GM18498 (cell line): ENCODE measurements at regions not wholly inside any gene's neighbourhood (a gene's known extent, or its start where the extent isn't known, plus 50 kb on each side); places are given as distances from the start of the nearest gene placed in this dataset.

Experiments
- ATAC-seq: cut with Tn5 transposase; IDR thresholded peaks from one replicate; pipeline ENCODE4 v1.9.1; 2021; ENCODE audit warnings: mild to moderate bottlenecking, moderate library complexity; ENCODE audit not compliant: unreplicated experiment

- ATAC-seq: no peak
These were observed 543.6 kb upstream of the CFAP20DC start for GRCh38 chr3:59593380-59593779.

GRCh38 chr3:59580996-59581395 is 531.2 kb upstream of the CFAP20DC start:
- no peak for ATAC-seq

DNA sequence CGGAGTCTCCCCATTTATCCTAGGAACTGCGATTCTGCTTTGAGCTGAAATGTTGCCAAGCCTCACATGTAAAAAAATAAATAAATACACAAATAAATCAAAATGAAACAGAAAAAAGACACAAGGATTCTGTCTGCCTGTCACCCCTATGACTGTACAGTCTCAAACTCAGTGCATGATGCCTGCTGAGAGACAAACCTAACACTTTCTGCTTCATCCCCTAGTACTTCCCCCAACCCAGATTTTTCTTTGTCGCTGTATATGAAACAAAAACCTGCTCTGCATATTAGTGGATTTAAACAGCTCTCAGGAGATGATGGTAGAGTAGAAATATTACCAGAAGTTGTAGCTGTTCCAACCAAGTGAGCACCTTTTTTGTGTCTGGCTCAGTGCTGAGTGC is 530.7 kb upstream of the CFAP20DC start:
- no peak for ATAC-seq

- no peak for ATAC-seq
These were observed 528.3 kb upstream of the CFAP20DC start for GRCh38 chr3:59578129-59578528.

DNA sequence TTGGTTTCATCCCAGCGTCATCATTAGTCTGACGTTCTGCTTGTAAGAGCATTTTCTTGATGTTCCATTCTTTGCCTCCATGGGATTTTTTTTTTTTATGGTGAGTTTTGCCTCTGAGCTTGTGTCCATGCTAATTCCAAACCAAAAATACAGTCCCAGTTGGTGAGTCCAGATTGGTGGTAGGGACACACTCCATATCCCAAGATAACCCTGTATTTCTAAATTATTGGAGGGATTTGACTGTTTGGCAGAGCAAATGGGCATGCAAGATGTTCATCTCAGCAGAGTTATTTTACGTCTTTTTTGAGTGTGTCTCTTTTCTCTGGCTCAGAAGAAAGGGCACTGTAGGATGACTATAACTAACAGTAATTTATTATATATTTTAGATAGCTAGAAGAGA is 526.8 kb upstream of the CFAP20DC start:
- ATAC-seq: no peak

- peak; percentile 84 for ATAC-seq
These were observed 525.5 kb upstream of the CFAP20DC start for GRCh38 chr3:59575113-59576001.

- ATAC-seq: no peak
These were observed 524.1 kb upstream of the CFAP20DC start for GRCh38 chr3:59573911-59574310.

DNA sequence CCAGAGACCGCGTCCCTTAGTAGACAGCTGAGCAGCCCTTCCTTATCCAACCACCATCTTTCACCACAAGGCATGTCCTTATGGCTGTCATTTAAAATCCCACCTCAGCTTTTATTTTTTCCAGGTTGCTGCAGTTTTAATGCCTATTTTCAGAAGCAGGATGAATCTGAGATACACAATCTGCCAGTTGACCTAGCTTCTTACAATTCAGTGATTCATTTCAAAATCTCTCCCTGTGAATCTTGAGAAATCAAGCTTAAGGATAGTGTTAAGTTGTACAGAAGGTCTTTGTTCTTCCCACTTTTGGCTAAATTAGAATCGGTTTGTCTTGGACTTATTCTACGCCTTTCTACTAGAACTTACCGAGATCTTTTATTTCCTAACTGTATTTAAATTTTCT is 522.3 kb upstream of the CFAP20DC start:
- ATAC-seq: no peak

DNA sequence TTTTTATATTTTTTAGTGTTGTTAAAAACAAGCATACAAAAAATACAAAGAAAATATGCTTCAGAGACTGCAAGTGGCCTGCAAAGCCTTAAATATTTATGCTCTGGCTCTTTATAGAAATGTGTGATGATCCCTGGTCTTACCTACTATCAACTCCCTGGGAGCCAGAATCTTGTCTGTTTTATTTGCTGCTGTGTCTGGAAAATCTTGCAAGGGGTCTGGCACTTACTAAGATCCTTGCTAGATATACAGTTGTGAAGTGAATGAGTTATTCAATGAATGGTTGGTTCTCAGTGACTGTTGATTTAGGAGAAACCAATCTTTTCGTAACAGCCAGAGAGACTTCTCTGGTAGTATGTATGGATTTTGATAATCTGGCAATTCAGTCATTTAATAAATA is 521.0 kb upstream of the CFAP20DC start:
- no peak for ATAC-seq

DNA sequence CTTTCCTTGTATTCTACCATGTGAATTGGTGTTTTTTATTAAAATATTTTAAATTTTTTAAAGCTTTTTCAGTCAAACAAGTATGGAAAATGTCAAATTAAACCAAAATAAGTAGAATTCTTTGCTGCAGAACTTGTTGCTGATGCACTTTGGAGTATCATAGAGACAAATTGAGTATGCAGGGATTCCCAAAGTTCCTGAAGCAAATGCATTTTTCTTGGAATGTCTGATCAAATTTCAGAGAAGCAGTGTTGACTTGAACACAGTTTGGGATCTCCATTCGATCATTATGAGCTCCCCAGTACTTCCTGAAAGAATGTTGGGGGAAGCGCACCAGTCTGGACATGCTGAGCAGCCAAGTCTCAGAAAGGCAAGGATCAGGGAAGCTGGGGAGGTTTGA is 517.8 kb upstream of the CFAP20DC start:
- ATAC-seq: no peak

GRCh38 chr3:59566481-59566975 is 516.7 kb upstream of the CFAP20DC start:
- peak; percentile 98 for ATAC-seq

DNA sequence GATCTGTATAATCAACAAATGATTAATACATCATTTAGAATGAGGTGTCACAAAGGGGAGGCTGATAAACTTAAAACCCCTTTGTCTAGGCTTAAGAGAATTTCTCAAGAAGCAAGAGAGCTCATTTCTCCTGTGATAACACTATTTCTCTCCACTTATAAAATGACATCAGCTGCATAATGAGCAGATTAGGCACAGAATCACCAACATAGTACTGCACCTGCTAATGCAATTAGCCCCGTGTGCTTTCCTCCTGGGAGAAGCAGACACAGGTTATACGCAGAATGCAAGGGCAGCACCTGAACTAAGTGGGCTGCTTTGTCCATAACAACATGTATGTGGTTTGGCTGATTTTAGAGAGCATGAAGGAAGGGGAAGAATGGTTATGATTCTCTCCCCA is 515.3 kb upstream of the CFAP20DC start:
- ATAC-seq: no peak

- ATAC-seq: no peak
These were observed 514.1 kb upstream of the CFAP20DC start for GRCh38 chr3:59563966-59564365.

- ATAC-seq: no peak
These were observed 513.3 kb upstream of the CFAP20DC start for GRCh38 chr3:59563072-59563605.

DNA sequence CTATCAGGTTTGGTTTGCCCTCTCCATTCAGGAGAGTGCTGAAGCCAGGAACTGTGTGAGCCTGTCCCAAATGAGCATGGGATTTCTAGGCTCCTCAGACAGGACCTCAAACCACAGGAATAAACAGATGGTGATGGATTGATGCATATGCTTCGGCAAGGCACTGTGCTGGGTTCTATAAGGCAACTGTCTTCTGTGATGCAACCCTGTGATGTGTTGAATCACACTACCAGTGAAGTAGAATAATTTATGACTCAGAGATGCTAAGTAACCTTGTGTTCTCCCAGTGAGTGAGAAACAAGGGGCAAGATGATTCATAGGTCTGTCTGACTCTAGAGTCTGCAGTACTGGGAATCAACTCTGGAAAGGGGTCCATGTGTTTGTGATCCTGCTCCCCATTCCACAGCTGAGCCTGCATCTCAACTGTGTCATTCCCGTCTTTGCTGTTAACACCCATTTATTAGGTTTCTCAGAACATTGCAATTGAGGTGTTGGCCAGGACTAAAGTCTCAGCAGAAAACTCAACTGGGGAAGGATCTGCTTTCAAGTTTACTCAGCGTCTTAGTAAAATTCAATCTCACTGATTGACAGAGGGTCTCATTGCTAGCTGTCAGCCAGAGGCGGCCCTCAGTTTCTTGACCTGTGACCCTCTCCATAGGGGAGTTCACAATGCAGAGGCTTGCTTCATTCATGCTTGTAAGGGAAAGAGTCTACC is 510.1 kb upstream of the CFAP20DC start:
- no peak for ATAC-seq

- ATAC-seq: no peak
These were observed 509.3 kb upstream of the CFAP20DC start for GRCh38 chr3:59558906-59559720.

- no peak for ATAC-seq
These were observed 505.9 kb upstream of the CFAP20DC start for GRCh38 chr3:59555593-59556315.

DNA sequence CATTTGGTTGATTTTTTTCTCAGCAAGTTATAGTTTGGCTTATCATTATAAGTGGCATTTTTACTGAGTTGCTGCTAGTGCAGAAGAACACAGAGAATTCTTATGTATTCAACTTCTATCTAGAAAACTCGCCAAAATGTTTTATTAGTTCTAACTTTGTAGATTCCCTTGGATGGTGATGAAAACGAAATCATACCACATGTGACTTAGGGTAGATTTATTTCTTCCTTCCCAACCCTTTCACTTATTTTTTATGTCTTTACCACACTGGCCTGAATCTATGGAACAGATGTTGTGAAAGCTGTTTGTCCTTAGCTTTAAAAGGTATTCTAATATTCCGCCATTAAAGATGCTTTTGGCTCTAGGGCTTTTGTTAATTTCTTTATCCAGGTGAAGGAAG is 503.3 kb upstream of the CFAP20DC start:
- no peak for ATAC-seq

DNA sequence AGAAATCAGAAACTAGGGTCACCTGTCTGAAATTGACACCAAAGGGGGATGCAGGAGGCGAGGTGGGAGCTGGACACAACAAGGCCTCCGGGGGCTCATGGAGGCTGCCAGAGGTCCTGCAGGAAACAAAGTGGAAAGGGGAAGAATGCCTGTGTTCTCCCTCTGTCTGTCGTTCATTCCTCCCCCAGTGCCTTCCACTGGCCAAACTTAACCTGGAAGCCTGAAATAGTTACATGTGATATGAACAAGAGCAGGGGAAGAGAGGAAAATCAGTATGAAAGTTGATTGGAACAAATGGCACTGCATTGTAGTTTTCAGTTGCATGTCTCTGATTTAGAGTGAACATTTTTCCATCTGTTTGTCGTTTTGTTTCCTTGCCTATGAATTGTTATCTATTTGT is 502.0 kb upstream of the CFAP20DC start:
- no peak for ATAC-seq

DNA sequence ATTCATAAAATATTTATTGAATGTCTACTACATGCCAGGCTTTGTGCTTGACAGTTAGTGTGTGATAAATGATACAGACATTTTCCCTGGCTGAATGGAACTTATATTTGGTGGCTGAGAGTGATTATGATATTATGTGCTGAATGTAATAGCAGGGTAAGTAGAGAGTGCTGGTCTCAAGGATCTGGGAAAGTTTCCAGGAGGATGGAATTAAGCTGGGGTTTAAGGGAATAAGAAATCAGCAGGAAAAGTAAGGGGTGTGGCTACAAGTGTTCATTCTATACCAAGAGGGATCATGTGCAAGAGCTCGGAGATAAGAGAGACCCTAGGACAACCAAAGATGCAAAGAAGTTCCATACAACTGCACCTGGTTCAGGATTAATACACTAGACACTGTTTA is 500.1 kb upstream of the CFAP20DC start:
- ATAC-seq: no peak
